HepG2 (cell line): ENCODE measurements at regions not wholly inside any gene's neighbourhood (a gene's known extent, or its start where the extent isn't known, plus 50 kb on each side); places are given as distances from the start of the nearest gene placed in this dataset.

Experiments
- ATAC-seq: fragments of 200-7000 bp; cut with Tn5 transposase; 3 replicates; pipeline ENCODE4 v1.9.1; 2020; ENCODE audit warnings: mild to moderate bottlenecking, moderate library complexity
- BruUV-seq: library from RNA; stranded (reverse); fragments of 400-500 nt; replicated peaks from 2 replicates; lab custom pipeline; 2021; lab: Mats Ljungman, UMichigan
- CTCF ChIA-PET: fragments of 300-600 bp; formaldehyde crosslinking; extraction: SDS; loops from one replicate; lab custom pipeline; 2021; ENCODE audit warnings: low total read pairs, inconsistent platforms, low intra/inter-chr PET ratio; lab: Yijun Ruan, JAX
- POLR2A ChIA-PET: fragments of 350-600 bp; sonication (Branson Sonifier 250); formaldehyde crosslinking; loops from one replicate; lab custom pipeline; 2020; ENCODE audit warnings: antibody characterized with exemption, inconsistent platforms; lab: Yijun Ruan, JAX
- DNase-seq: peaks from one replicate; pipeline ENCODE4 v3.0.0-alpha.2; 2015; ENCODE audit warnings: low spot score
- FAIRE-seq: peaks from 3 replicates; lab custom pipeline; 2011; peaks lifted over from hg19 to GRCh38; lab: Jason Lieb, UNC
- H2AFZ ChIP-seq: one replicate; pipeline ENCODE4 v1.6.1; 2011; ENCODE audit warnings: low read length, inconsistent platforms
- H3K27ac ChIP-seq: fragments of 300-600 bp; 3 replicates; pipeline ENCODE4 v1.8.0; 2011; ENCODE audit warnings: mixed run types, mild to moderate bottlenecking, mixed read lengths, low read length, inconsistent platforms; ENCODE audit not compliant: insufficient read depth; ENCODE audit errors: extremely low read length
- H3K27me3 ChIP-seq, 2 experiments: fragments of 200-600 bp in 1 of 2; 2 replicates in 1 of 2; 3 replicates in 1 of 2; pipeline versions ENCODE4 v1.6.0 to v1.8.0; 2011; ENCODE audit warnings: low read length in 2 of 2, mild to moderate bottlenecking in 2 of 2, moderate library complexity in 2 of 2, inconsistent platforms in 1 of 2; ENCODE audit not compliant: insufficient read depth in 2 of 2, control insufficient read depth in 1 of 2
- H3K36me3 ChIP-seq, 2 experiments: fragments of 200-600 bp in 1 of 2; replicated peaks in 1 of 2; 2 replicates in 1 of 2; 3 replicates in 1 of 2; pipeline versions ENCODE4 v1.5.1 to v1.8.0; 2011; ENCODE audit warnings: low read length in 2 of 2, inconsistent platforms in 1 of 2; ENCODE audit not compliant: insufficient read depth in 2 of 2, control insufficient read depth in 1 of 2
- H3K4me1 ChIP-seq: 2 replicates; pipeline ENCODE4 v1.5.1; 2012; ENCODE audit warnings: low read length, inconsistent platforms; ENCODE audit not compliant: insufficient read depth
- H3K4me2 ChIP-seq: 2 replicates; pipeline ENCODE4 v1.6.0; 2011; ENCODE audit warnings: low read depth, low read length, inconsistent platforms
- H3K4me3 ChIP-seq, 3 experiments: fragments of 200-600 bp in 1 of 3; sonication (generic), shearing (Covaris generic) in 1 of 3; replicated peaks in 1 of 3; 2 replicates each; pipeline ENCODE4 v1.5.1; 2011 to 2016; ENCODE audit warnings: low read length in 3 of 3, inconsistent platforms in 2 of 3, low read depth in 2 of 3, mild to moderate bottlenecking in 2 of 3, control low read depth in 1 of 3, mixed read lengths in 1 of 3; ENCODE audit not compliant: insufficient read depth in 1 of 3
- H3K79me2 ChIP-seq: one replicate; pipeline ENCODE4 v1.6.1; 2011; ENCODE audit warnings: low read length, inconsistent platforms; ENCODE audit not compliant: insufficient read depth
- H3K9ac ChIP-seq: 2 replicates; pipeline ENCODE4 v1.6.0; 2011; ENCODE audit warnings: mild to moderate bottlenecking, low read depth, low read length, inconsistent platforms; ENCODE audit not compliant: insufficient read depth
- H3K9me3 ChIP-seq: 2 replicates; pipeline ENCODE4 v1.5.1; 2012; ENCODE audit warnings: mild to moderate bottlenecking, low read length
- H4K20me1 ChIP-seq: 2 replicates; pipeline ENCODE4 v1.6.0; 2011; ENCODE audit warnings: inconsistent platforms, mild to moderate bottlenecking, low read length, moderate library complexity; ENCODE audit not compliant: insufficient read depth
- HMGA1 ChIP-seq: sonication (generic); formaldehyde crosslinking; conservative IDR thresholded peaks from 2 replicates; pipeline ENCODE4 v1.4.0; 2020; ENCODE audit warnings: missing genetic modification reagents
- HOXD1 ChIP-seq: sonication (generic); formaldehyde crosslinking; IDR thresholded peaks from 2 replicates; pipeline ENCODE4 v1.5.0; 2020; ENCODE audit warnings: missing genetic modification reagents
- RAD51 ChIP-seq: fragments of 450-650 bp; IDR thresholded peaks from 2 replicates; pipeline ENCODE4 v1.6.1; 2016; ENCODE audit warnings: borderline replicate concordance
- ZNF24 ChIP-seq: fragments of 450-650 bp; IDR thresholded peaks from 2 replicates; pipeline ENCODE4 v1.6.1; 2017; ENCODE audit warnings: antibody characterized with exemption, mild to moderate bottlenecking
- ZNF30 ChIP-seq: sonication (generic); formaldehyde crosslinking; IDR thresholded peaks from 2 replicates; pipeline ENCODE4 v1.5.0; 2020; ENCODE audit warnings: mild to moderate bottlenecking, missing genetic modification reagents
- ZNF34 ChIP-seq: sonication (generic); formaldehyde crosslinking; IDR thresholded peaks from 2 replicates; pipeline ENCODE4 v1.4.0; 2020; ENCODE audit warnings: mild to moderate bottlenecking, missing genetic modification reagents, borderline replicate concordance
- ZNF766 ChIP-seq: sonication (generic); formaldehyde crosslinking; IDR thresholded peaks from 2 replicates; pipeline ENCODE4 v1.5.0; 2020; ENCODE audit warnings: missing genetic modification reagents, borderline replicate concordance
- WGBS: methylation state at CpG from one replicate; pipeline ENCODE4 v1.1.6; 2017; ENCODE audit warnings: low lambda C conversion rate; 5-methylcytosine and 5-hydroxymethylcytosine counted together
- in situ Hi-C: cut with HindIII; loops from 2 replicates; pipeline ENCODE4 v1.10.0; 2017; ENCODE audit warnings: low pct_unique_long_range_greater_than_20kb; ENCODE audit not compliant: extremely low pct_ligation_motif_present
- intact Hi-C: fragments of 100-400 bp; cut with micrococcal nuclease; formaldehyde crosslinking; loops from one replicate; pipeline ENCODE4 v1.10.0; 2022; ENCODE audit not compliant: unreplicated experiment
- TF ChIP-seq, protein P1 (sequence below): sonication (generic); formaldehyde crosslinking; IDR thresholded peaks from 2 replicates; pipeline ENCODE4 v1.9.0; 2022; ENCODE audit warnings: low read depth, missing genetic modification reagents
- TF ChIP-seq, protein P2 (sequence below): sonication (generic); formaldehyde crosslinking; IDR thresholded peaks from 2 replicates; pipeline ENCODE4 v1.5.1; 2020; ENCODE audit warnings: mild to moderate bottlenecking, missing genetic modification reagents, borderline replicate concordance
- TF ChIP-seq, protein P3 (sequence below): sonication (generic); formaldehyde crosslinking; IDR thresholded peaks from 2 replicates; pipeline ENCODE4 v1.4.0; 2020; ENCODE audit warnings: missing genetic modification reagents

DNA sequence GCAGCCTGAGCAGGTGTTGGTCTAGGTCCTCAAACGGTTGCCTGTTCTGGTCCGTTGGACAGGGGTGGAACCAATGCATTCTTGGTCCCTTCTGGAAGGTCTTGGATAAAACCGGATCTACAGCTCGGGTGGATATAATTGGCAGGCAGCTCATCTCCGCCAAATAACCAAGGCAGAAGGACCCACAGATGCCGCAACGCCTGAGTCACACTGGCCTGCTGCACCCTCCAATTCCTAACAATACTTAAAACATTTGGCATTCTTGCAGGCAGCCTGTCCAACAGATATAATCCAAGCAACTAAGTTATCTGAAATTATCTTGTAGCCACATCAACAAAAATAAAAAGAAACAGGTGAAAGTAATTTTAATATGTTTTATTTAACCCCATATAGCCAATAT is 59.0 kb upstream of the FGF14 start:
- POLR2A ChIA-PET = no interaction called here
- Histone ChIP-seq H3K9ac (no peak overlapping the region), H3K4me2 (no peak overlapping the region), H4K20me1 (no peaks in the 10 kb centered on the region), H3K36me3 (no peaks in the 10 kb centered on the region), H3K27me3 (peaks cover 0 to 4% of the 10 kb centered on the region in 2 experiments; a peak in 1 of 5 replicates), H3K9me3 (no peaks in the 10 kb centered on the region), H3K27ac (no peak overlapping the region), H2AFZ (no peak overlapping the region), H3K4me3 (no peak overlapping the region), H3K79me2 (no peaks in the 10 kb centered on the region), H3K4me1 (0 out of 2 replicates have a peak, but pooled peaks cover 6% of the 10 kb centered on the region)
- ATAC-seq = no peak
- intact Hi-C loops = no loop called here
- BruUV-seq = no TSS peak
- no peak for FAIRE-seq
- 0% methylated on average over 4 of the region's 7 CpGs for WGBS
- TF ChIP-seq HMGA1 (CRISPR knock-in tag) = no peak
- no peak for TF ChIP-seq ZNF24
- TF ChIP-seq ZNF30 (CRISPR knock-in tag) = no peak
- TF ChIP-seq, protein P1, sequence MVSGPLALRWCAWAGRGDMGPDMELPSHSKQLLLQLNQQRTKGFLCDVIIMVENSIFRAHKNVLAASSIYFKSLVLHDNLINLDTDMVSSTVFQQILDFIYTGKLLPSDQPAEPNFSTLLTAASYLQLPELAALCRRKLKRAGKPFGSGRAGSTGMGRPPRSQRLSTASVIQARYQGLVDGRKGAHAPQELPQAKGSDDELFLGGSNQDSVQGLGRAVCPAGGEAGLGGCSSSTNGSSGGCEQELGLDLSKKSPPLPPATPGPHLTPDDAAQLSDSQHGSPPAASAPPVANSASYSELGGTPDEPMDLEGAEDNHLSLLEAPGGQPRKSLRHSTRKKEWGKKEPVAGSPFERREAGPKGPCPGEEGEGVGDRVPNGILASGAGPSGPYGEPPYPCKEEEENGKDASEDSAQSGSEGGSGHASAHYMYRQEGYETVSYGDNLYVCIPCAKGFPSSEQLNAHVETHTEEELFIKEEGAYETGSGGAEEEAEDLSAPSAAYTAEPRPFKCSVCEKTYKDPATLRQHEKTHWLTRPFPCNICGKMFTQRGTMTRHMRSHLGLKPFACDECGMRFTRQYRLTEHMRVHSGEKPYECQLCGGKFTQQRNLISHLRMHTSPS (CRISPR knock-in tag) = no peak
- in situ Hi-C loops = no loop called here
- CTCF ChIA-PET = no interaction called here
- DNase-seq = no peak

DNA sequence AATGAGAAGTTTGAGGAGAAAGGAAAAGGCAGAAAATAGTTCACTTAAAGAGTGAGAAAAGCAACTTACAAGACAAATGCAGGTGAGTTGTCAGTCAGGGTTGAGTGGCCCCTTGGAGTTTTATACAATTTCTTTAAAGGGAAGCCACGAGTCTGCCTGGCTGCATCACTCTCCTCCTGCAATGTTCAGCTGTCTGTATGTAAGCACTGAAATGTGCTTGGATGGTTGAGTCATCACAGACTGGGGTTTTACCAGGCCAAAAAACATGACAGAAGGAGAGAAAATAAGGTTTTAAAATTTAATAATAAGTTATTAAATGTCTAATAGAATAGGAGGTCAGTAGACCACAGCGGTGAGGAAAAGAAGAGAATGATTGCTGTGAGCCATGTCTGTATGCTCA is 51.0 kb upstream of the FGF14 start:
- no peak overlapping the region for H3K9ac ChIP-seq
- H3K9me3 ChIP-seq = no peaks in the 10 kb centered on the region
- intact Hi-C loops (no loop called here), in situ Hi-C loops (no loop called here)
- 0 out of 2 replicates have a peak, but pooled peaks cover 6% of the 10 kb centered on the region for H3K4me1 ChIP-seq
- ChIA-PET POLR2A (no interaction called here), CTCF (no interaction called here)
- ATAC-seq (no peak), FAIRE-seq (no peak), DNase-seq (no peak)
- no peaks in the 10 kb centered on the region; a peak in 1 of 5 replicates for H3K27me3 ChIP-seq
- no peaks in the 10 kb centered on the region for H4K20me1 ChIP-seq
- H3K4me2 ChIP-seq = no peak overlapping the region
- no TSS peak for BruUV-seq
- H2AFZ ChIP-seq = no peak overlapping the region
- no peaks in the 10 kb centered on the region for H3K36me3 ChIP-seq
- no peaks in the 10 kb centered on the region for H3K79me2 ChIP-seq
- no peak overlapping the region for H3K27ac ChIP-seq
- no peak overlapping the region for H3K4me3 ChIP-seq
- WGBS = 14% methylated on average over 2 of the region's 2 CpGs
- TF ChIP-seq, protein P2, sequence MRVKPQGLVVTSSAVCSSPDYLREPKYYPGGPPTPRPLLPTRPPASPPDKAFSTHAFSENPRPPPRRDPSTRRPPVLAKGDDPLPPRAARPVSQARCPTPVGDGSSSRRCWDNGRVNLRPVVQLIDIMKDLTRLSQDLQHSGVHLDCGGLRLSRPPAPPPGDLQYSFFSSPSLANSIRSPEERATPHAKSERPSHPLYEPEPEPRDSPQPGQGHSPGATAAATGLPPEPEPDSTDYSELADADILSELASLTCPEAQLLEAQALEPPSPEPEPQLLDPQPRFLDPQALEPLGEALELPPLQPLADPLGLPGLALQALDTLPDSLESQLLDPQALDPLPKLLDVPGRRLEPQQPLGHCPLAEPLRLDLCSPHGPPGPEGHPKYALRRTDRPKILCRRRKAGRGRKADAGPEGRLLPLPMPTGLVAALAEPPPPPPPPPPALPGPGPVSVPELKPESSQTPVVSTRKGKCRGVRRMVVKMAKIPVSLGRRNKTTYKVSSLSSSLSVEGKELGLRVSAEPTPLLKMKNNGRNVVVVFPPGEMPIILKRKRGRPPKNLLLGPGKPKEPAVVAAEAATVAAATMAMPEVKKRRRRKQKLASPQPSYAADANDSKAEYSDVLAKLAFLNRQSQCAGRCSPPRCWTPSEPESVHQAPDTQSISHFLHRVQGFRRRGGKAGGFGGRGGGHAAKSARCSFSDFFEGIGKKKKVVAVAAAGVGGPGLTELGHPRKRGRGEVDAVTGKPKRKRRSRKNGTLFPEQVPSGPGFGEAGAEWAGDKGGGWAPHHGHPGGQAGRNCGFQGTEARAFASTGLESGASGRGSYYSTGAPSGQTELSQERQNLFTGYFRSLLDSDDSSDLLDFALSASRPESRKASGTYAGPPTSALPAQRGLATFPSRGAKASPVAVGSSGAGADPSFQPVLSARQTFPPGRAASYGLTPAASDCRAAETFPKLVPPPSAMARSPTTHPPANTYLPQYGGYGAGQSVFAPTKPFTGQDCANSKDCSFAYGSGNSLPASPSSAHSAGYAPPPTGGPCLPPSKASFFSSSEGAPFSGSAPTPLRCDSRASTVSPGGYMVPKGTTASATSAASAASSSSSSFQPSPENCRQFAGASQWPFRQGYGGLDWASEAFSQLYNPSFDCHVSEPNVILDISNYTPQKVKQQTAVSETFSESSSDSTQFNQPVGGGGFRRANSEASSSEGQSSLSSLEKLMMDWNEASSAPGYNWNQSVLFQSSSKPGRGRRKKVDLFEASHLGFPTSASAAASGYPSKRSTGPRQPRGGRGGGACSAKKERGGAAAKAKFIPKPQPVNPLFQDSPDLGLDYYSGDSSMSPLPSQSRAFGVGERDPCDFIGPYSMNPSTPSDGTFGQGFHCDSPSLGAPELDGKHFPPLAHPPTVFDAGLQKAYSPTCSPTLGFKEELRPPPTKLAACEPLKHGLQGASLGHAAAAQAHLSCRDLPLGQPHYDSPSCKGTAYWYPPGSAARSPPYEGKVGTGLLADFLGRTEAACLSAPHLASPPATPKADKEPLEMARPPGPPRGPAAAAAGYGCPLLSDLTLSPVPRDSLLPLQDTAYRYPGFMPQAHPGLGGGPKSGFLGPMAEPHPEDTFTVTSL (CRISPR knock-in tag) = no peak
- no peak for TF ChIP-seq HOXD1
- TF ChIP-seq, protein P3, sequence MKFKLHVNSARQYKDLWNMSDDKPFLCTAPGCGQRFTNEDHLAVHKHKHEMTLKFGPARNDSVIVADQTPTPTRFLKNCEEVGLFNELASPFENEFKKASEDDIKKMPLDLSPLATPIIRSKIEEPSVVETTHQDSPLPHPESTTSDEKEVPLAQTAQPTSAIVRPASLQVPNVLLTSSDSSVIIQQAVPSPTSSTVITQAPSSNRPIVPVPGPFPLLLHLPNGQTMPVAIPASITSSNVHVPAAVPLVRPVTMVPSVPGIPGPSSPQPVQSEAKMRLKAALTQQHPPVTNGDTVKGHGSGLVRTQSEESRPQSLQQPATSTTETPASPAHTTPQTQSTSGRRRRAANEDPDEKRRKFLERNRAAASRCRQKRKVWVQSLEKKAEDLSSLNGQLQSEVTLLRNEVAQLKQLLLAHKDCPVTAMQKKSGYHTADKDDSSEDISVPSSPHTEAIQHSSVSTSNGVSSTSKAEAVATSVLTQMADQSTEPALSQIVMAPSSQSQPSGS (CRISPR knock-in tag) = no peak
- TF ChIP-seq ZNF766 (CRISPR knock-in tag) = no peak
- no peak for TF ChIP-seq RAD51
- no peak for TF ChIP-seq ZNF34 (CRISPR knock-in tag)
